Lower lobe of right lung (tissue), 2 donors: ENCODE measurements at regions not wholly inside any gene's neighbourhood (a gene's known extent, or its start where the extent isn't known, plus 50 kb on each side); places are given as distances from the start of the nearest gene placed in this dataset.

ENCODE experiments used
- ATAC-seq, 2 donors: fragments of 200-7000 bp; cut with Tn5 transposase; one replicate each; pipeline ENCODE4 v1.9.1; 2020 to 2022; ENCODE audit warnings: mild to moderate bottlenecking in 2 of 2, moderate library complexity in 2 of 2
- DNase-seq: peaks from one replicate; pipeline ENCODE4 v3.0.0-alpha.2; 2020
- H3K27ac ChIP-seq: fragments of 200-600 bp; one replicate; pipeline ENCODE4 v1.8.0; 2022
- H3K27me3 ChIP-seq: fragments of 200-600 bp; one replicate; pipeline ENCODE4 v1.8.0; 2022; ENCODE audit warnings: low read depth
- H3K36me3 ChIP-seq: fragments of 200-600 bp; one replicate; pipeline ENCODE4 v1.8.0; 2022; ENCODE audit warnings: mild to moderate bottlenecking
- H3K4me1 ChIP-seq: fragments of 200-600 bp; one replicate; pipeline ENCODE4 v1.8.0; 2022
- H3K4me3 ChIP-seq: fragments of 200-600 bp; one replicate; pipeline ENCODE4 v1.8.0; 2022; ENCODE audit warnings: mild to moderate bottlenecking
- H3K9me3 ChIP-seq: fragments of 200-600 bp; one replicate; pipeline ENCODE4 v1.8.0; 2022
- CTCF ChIP-seq: fragments of 200-600 bp; IDR thresholded peaks from one replicate; pipeline ENCODE4 v1.8.0; 2022; ENCODE audit warnings: antibody characterized with exemption, mild to moderate bottlenecking
- intact Hi-C: fragments of 100-400 bp; cut with DNase I; formaldehyde crosslinking; loops from one replicate; pipeline ENCODE4 v1.11.0; 2022
- donor health status: DM: no; HTN: yes; CAD: no; lungs with severe emphysema.

- DNase-seq = no peak
- H3K27ac ChIP-seq = no peak overlapping the region
- intact Hi-C loops = no loop called here
These were observed 122.7 kb downstream of the MATN1 start for GRCh38 chr1:30600706-30601105.

DNA sequence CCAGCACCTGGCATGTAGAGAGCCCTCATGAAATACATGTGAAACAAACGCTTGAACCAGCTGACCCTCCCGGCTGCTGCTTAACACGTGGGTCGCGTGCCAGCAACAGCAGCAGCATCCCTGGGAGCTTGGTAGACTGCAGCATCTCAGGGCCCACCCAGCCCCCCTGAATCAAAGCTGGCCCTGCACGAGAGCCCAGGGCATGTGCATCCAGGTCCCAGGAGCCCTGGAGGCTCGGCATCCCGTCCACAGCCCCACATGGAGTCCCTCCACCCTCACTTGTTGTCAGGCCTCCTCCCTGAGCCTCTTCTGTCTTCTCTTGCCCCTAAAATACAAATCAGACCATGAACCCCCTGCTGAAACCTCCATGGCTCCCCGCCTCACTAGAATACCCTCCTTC lies 123.1 kb downstream of the MATN1 start:
- TF ChIP-seq CTCF = no peak
- Histone ChIP-seq H3K27me3 (peaks cover 9% of the 10 kb centered on the region), H3K4me1 (no peaks in the 10 kb centered on the region), H3K36me3 (no peaks in the 10 kb centered on the region), H3K27ac (no peak overlapping the region), H3K9me3 (no peaks in the 10 kb centered on the region), H3K4me3 (no peak overlapping the region)
- DNase-seq (no peak), ATAC-seq (no peak)
- intact Hi-C loops = no loop called here

More at GRCh38 chr1:30600706-30601105, 122.7 kb downstream of the MATN1 start:
- no peak for TF ChIP-seq CTCF
- Histone ChIP-seq H3K27me3 (peaks cover 9% of the 10 kb centered on the region), H3K4me3 (no peak overlapping the region), H3K9me3 (no peaks in the 10 kb centered on the region), H3K36me3 (no peaks in the 10 kb centered on the region), H3K4me1 (no peaks in the 10 kb centered on the region)
- ATAC-seq = no peak

DNA sequence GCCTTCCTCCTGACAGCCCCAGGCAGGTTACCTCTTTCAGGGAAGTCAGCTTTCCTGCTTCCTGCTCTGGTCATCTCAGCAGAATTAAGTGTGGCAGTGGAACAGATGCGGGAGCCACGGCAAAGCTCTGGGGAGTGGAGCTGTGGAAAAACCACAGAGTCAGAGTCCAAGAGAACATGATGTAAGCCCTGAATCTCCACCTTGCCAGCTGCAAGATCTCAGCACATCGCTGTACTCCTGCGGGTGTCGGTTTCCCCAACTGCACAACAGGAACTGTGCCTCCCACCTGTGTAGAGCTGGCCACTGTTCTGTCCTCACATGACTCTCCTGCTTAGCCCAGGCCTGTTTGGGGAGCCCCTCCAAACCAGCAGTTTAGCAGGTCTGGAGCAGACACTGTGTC lies 123.7 kb downstream of the MATN1 start:
- H3K9me3 ChIP-seq = no peaks in the 10 kb centered on the region
- ATAC-seq = no peak
- TF ChIP-seq CTCF = no peak
- no peak overlapping the region for H3K27ac ChIP-seq
- H3K4me3 ChIP-seq = no peak overlapping the region
- H3K27me3 ChIP-seq = peaks cover 9% of the 10 kb centered on the region
- intact Hi-C loops = no loop called here
- no peak for DNase-seq
- no peaks in the 10 kb centered on the region for H3K36me3 ChIP-seq
- no peaks in the 10 kb centered on the region for H3K4me1 ChIP-seq

DNA sequence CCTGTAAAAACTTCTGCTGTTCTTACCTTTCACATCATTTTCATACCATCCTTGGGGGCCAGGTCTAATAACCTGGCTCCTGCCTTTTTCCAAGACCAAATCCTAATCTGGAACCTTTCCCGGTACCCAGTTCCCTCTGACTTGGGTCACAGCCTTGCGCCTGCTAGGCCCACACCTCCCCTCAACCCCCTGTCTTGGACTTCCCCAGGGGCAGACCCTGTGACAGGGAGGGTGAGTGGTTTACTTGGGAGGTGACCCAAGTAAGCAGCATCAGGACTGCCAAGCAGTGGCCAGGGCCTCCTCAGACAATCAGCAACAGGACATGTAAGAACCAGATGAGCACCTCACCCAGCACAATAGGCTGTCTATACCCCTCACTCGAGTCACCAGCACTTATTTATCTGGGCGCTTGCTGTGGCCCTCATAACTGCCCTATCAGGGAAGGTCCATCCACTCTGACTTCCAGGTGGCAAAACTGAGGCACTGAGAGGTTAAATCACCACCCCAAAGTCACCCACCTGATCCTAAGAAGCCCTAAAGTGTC lies 124.7 kb downstream of the MATN1 start:
- DNase-seq (no peak), ATAC-seq (no peak)
- H3K27me3 ChIP-seq = peaks cover 9% of the 10 kb centered on the region
- no peaks in the 10 kb centered on the region for H3K9me3 ChIP-seq
- no peak overlapping the region for H3K27ac ChIP-seq
- intact Hi-C loops = no loop called here
- no peaks in the 10 kb centered on the region for H3K4me1 ChIP-seq
- H3K36me3 ChIP-seq = no peaks in the 10 kb centered on the region
- H3K4me3 ChIP-seq = no peak overlapping the region
- no peak for TF ChIP-seq CTCF

GRCh38 chr1:30597711-30598110 lies 125.7 kb downstream of the MATN1 start:
- no peak overlapping the region for H3K4me3 ChIP-seq
- intact Hi-C loops = no loop called here
- no peak overlapping the region for H3K27ac ChIP-seq
- no peaks in the 10 kb centered on the region for H3K36me3 ChIP-seq
- no peak for ATAC-seq
- DNase-seq = no peak
- H3K4me1 ChIP-seq = no peaks in the 10 kb centered on the region
- peaks cover 9% of the 10 kb centered on the region for H3K27me3 ChIP-seq
- H3K9me3 ChIP-seq = peaks cover 3% of the 10 kb centered on the region
- no peak for TF ChIP-seq CTCF

GRCh38 chr1:30596891-30597290 lies 126.5 kb downstream of the MATN1 start:
- no peaks in the 10 kb centered on the region for H3K36me3 ChIP-seq
- ATAC-seq (no peak), DNase-seq (no peak)
- H3K4me3 ChIP-seq = no peak overlapping the region
- intact Hi-C loops = no loop called here
- no peak overlapping the region for H3K27ac ChIP-seq
- H3K4me1 ChIP-seq = no peaks in the 10 kb centered on the region
- H3K9me3 ChIP-seq = peaks cover 6% of the 10 kb centered on the region
- H3K27me3 ChIP-seq = peaks cover 9% of the 10 kb centered on the region
- no peak for TF ChIP-seq CTCF
